Ammon's horn (tissue), 1 donor: ENCODE measurements at regions not wholly inside any gene's neighbourhood (a gene's known extent, or its start where the extent isn't known, plus 50 kb on each side); places are given as distances from the start of the nearest gene placed in this dataset.
"Not testable (repeated sequence)": the region's sequence is repeated elsewhere in the genome, so short reads cannot be mapped to it uniquely, and the experiment has no call there.

Experiments used
- DNase-seq: peaks from one replicate; pipeline ENCODE4 v3.0.0-alpha.2; 2016; ENCODE audit warnings: low spot score

GRCh38 chr4:14919785-14920184 is 82.5 kb upstream of the CPEB2 start:
- DNase-seq: no peak

GRCh38 chr4:14920237-14920636 is 82.0 kb upstream of the CPEB2 start:
- no peak for DNase-seq

- DNase-seq: no peak
These were observed 81.4 kb upstream of the CPEB2 start for GRCh38 chr4:14920759-14921320.

GRCh38 chr4:14921781-14922180 is 80.5 kb upstream of the CPEB2 start:
- DNase-seq: not testable (repeated sequence)

- DNase-seq: no peak
These were observed 78.0 kb upstream of the CPEB2 start for GRCh38 chr4:14924076-14924811.

- DNase-seq: no peak
These were observed 77.4 kb upstream of the CPEB2 start for GRCh38 chr4:14924812-14925344.

GRCh38 chr4:14925471-14925870 is 76.8 kb upstream of the CPEB2 start:
- no peak for DNase-seq

GRCh38 chr4:14926368-14926767 is 75.9 kb upstream of the CPEB2 start:
- DNase-seq: no peak

GRCh38 chr4:14928035-14928434 is 74.2 kb upstream of the CPEB2 start:
- DNase-seq: peak; percentile 37

- no peak for DNase-seq
These were observed 72.6 kb upstream of the CPEB2 start for GRCh38 chr4:14929669-14930068.

- no peak for DNase-seq
These were observed 67.4 kb upstream of the CPEB2 start for GRCh38 chr4:14934704-14935390.

GRCh38 chr4:14943749-14944148 is 58.5 kb upstream of the CPEB2 start:
- no peak for DNase-seq

- no peak for DNase-seq
These were observed 49.9 kb upstream of the CPEB2 start for GRCh38 chr4:14952352-14952751.
